GM21576 (cell line): ENCODE measurements at regions not wholly inside any gene's neighbourhood (a gene's known extent, or its start where the extent isn't known, plus 50 kb on each side); places are given as distances from the start of the nearest gene placed in this dataset.

ENCODE experiments used
- ATAC-seq: cut with Tn5 transposase; IDR thresholded peaks from one replicate; pipeline ENCODE4 v1.9.1; 2021; ENCODE audit warnings: mild to moderate bottlenecking, moderate library complexity; ENCODE audit not compliant: unreplicated experiment

GRCh38 chr6:14423955-14424354 lies 306.4 kb downstream of the CD83 start:
- ATAC-seq, result no peak

- ATAC-seq, result no peak
These were observed 308.2 kb downstream of the CD83 start for GRCh38 chr6:14425805-14426204.

- ATAC-seq, result no peak
These were observed 308.7 kb downstream of the CD83 start for GRCh38 chr6:14426281-14426680.

GRCh38 chr6:14428269-14428668 lies 310.7 kb downstream of the CD83 start:
- no peak for ATAC-seq

GRCh38 chr6:14429396-14429795 lies 311.8 kb downstream of the CD83 start:
- no peak for ATAC-seq

GRCh38 chr6:14430218-14430617 lies 312.6 kb downstream of the CD83 start:
- no peak for ATAC-seq

- ATAC-seq, result no peak
These were observed 314.1 kb downstream of the CD83 start for GRCh38 chr6:14431385-14432330.

GRCh38 chr6:14434916-14435690 lies 317.5 kb downstream of the CD83 start:
- ATAC-seq, result no peak

GRCh38 chr6:14436592-14437132 lies 319.1 kb downstream of the CD83 start:
- ATAC-seq, result no peak

GRCh38 chr6:14439419-14439818 lies 321.8 kb downstream of the CD83 start:
- ATAC-seq, result no peak

- no peak for ATAC-seq
These were observed 322.8 kb downstream of the CD83 start for GRCh38 chr6:14440215-14440910.

GRCh38 chr6:14440940-14441781 lies 323.6 kb downstream of the CD83 start:
- ATAC-seq, result no peak

GRCh38 chr6:14442242-14442641 lies 324.7 kb downstream of the CD83 start:
- no peak for ATAC-seq

- ATAC-seq, result no peak
These were observed 326.2 kb downstream of the CD83 start for GRCh38 chr6:14443629-14444268.

GRCh38 chr6:14444295-14444972 lies 326.9 kb downstream of the CD83 start:
- no peak for ATAC-seq

- ATAC-seq, result no peak
These were observed 329.7 kb downstream of the CD83 start for GRCh38 chr6:14447240-14447639.

GRCh38 chr6:14448246-14448645 lies 330.7 kb downstream of the CD83 start:
- no peak for ATAC-seq

- no peak for ATAC-seq
These were observed 332.5 kb downstream of the CD83 start for GRCh38 chr6:14450133-14450504.

GRCh38 chr6:14450578-14450977 lies 333.0 kb downstream of the CD83 start:
- ATAC-seq, result no peak
